A549 (cell line): ENCODE measurements at regions not wholly inside any gene's neighbourhood (a gene's known extent, or its start where the extent isn't known, plus 50 kb on each side); places are given as distances from the start of the nearest gene placed in this dataset.
A peak's percentile ranks its signal among the peaks of the same experiment; 100 is the strongest.

ENCODE experiments used
- ATAC-seq, 2 experiments: fragments of 200-7000 bp in 1 of 2; fragments of >200 bp in 1 of 2; cut with Nextera tagmentation in 1 of 2; cut with Tn5 transposase in 1 of 2; 3 replicates each; pipeline versions ENCODE4 v1.8.0 to v1.9.1; 2018 to 2020; ENCODE audit warnings: mild to moderate bottlenecking in 1 of 2, moderate library complexity in 1 of 2
- CTCF ChIA-PET: fragments of 300-600 bp; sonication (Branson Sonifier 250); formaldehyde crosslinking; extraction: SDS; loops from one replicate; lab custom pipeline; 2021; ENCODE audit warnings: antibody characterized with exemption, inconsistent platforms; lab: Yijun Ruan, JAX
- POLR2A ChIA-PET: fragments of 350-600 bp; formaldehyde crosslinking; extraction: SDS; loops from one replicate; lab custom pipeline; 2021; ENCODE audit warnings: antibody characterized with exemption, inconsistent platforms; lab: Yijun Ruan, JAX
- DNase-seq, 2 experiments: peaks; one replicate each; pipeline versions ENCODE4 v3.0.0 to v3.0.0-alpha.2; 2011 to 2016; ENCODE audit warnings: low read depth in 1 of 2, low spot score in 1 of 2
- FAIRE-seq: peaks from 2 replicates; lab custom pipeline; 2011; peaks lifted over from hg19 to GRCh38; lab: Jason Lieb, UNC
- H3K27ac ChIP-seq, 2 experiments: fragments of >200 bp; sonication (Bioruptor Twin); formaldehyde crosslinking; 3 replicates each; pipeline ENCODE4 v1.5.1; 2016 to 2017
- H3K4me1 ChIP-seq: fragments of >200 bp; sonication (Bioruptor Twin); formaldehyde crosslinking; 3 replicates; pipeline ENCODE4 v1.6.1; 2016
- H3K4me2 ChIP-seq: fragments of >200 bp; sonication (Bioruptor Twin); formaldehyde crosslinking; 3 replicates; pipeline ENCODE4 v1.6.1; 2016
- H3K4me3 ChIP-seq: fragments of >200 bp; sonication (Bioruptor Twin); formaldehyde crosslinking; 3 replicates; pipeline ENCODE4 v1.5.1; 2016
- H3K9me3 ChIP-seq: fragments of >200 bp; sonication (Bioruptor Twin); formaldehyde crosslinking; 3 replicates; pipeline ENCODE4 v1.6.1; 2016
- BHLHE40 ChIP-seq: IDR thresholded peaks from 2 replicates; pipeline ENCODE4 v1.6.1; 2012; ENCODE audit warnings: low read depth, low read length, inconsistent platforms
- CHD4 ChIP-seq: fragments of 200-600 bp; sonication (generic); IDR thresholded peaks from 2 replicates; pipeline ENCODE4 v1.6.1; 2016; ENCODE audit warnings: antibody characterized with exemption, mild to moderate bottlenecking, borderline replicate concordance
- EHF ChIP-seq: fragments of 250-450 bp; sonication (Bioruptor Pico); IDR thresholded peaks from 2 replicates; pipeline ENCODE4 v1.5.0; 2020; ENCODE audit warnings: mild to moderate bottlenecking
- EHMT2 ChIP-seq: fragments of 200-600 bp; sonication (generic); IDR thresholded peaks from 2 replicates; pipeline ENCODE4 v1.6.1; 2016; ENCODE audit warnings: antibody characterized with exemption, low read depth, mild to moderate bottlenecking, moderate library complexity
- EP300 ChIP-seq, 2 experiments: fragments of >200 bp; sonication (Bioruptor Twin); formaldehyde crosslinking; IDR thresholded peaks; 2 replicates in 1 of 2; 3 replicates in 1 of 2; pipeline ENCODE4 v1.6.1; 2016 to 2017
- HEYL ChIP-seq: fragments of 250-450 bp; sonication (Bioruptor Pico); IDR thresholded peaks from 2 replicates; pipeline ENCODE4 v1.8.0; 2021; ENCODE audit warnings: mild to moderate bottlenecking, moderate library complexity
- HOXA7 ChIP-seq: fragments of 250-450 bp; sonication (Bioruptor Pico); IDR thresholded peaks from 2 replicates; pipeline ENCODE4 v1.5.0; 2020; ENCODE audit warnings: mild to moderate bottlenecking, moderate library complexity
- HOXB5 ChIP-seq: fragments of 250-450 bp; sonication (Bioruptor Pico); IDR thresholded peaks from 2 replicates; pipeline ENCODE4 v1.5.0; 2020; ENCODE audit warnings: mild to moderate bottlenecking, moderate library complexity
- JUNB ChIP-seq: fragments of >200 bp; sonication (Bioruptor Twin); formaldehyde crosslinking; IDR thresholded peaks from 2 replicates; pipeline ENCODE4 v1.6.1; 2016
- MAFK ChIP-seq: fragments of 450-650 bp; IDR thresholded peaks from 2 replicates; pipeline ENCODE4 v1.6.1; 2014; ENCODE audit not compliant: partially characterized antibody
- MAZ ChIP-seq: fragments of 150-350 bp; IDR thresholded peaks from 2 replicates; pipeline ENCODE4 v1.6.1; 2014; ENCODE audit warnings: antibody characterized with exemption, low read depth, low read length, borderline replicate concordance
- NFE2L2 ChIP-seq: fragments of 150-350 bp; conservative IDR thresholded peaks from 2 replicates; pipeline ENCODE4 v1.6.1; 2014; ENCODE audit warnings: low read length
- PHF8 ChIP-seq: fragments of 200-600 bp; sonication (generic); IDR thresholded peaks from 2 replicates; pipeline ENCODE4 v1.6.1; 2016; ENCODE audit warnings: low read depth, mild to moderate bottlenecking, antibody characterized with exemption, moderate library complexity, borderline replicate concordance
- POLR2AphosphoS2 ChIP-seq: conservative IDR thresholded peaks from 2 replicates; pipeline ENCODE4 v1.6.1; 2012; ENCODE audit warnings: low read length, improper control_type of control experiment, inconsistent platforms
- RAD21 ChIP-seq, 2 experiments: fragments of >200 bp in 1 of 2; sonication (Bioruptor Twin) in 1 of 2; formaldehyde crosslinking in 1 of 2; IDR thresholded peaks in 1 of 2; conservative IDR thresholded peaks in 1 of 2; 2 replicates in 1 of 2; 3 replicates in 1 of 2; pipeline ENCODE4 v1.6.1; 2012 to 2018; ENCODE audit warnings: inconsistent platforms in 1 of 2
- RARB ChIP-seq: fragments of 250-450 bp; sonication (Bioruptor Pico); IDR thresholded peaks from 2 replicates; pipeline ENCODE4 v1.8.0; 2021; ENCODE audit warnings: mild to moderate bottlenecking, moderate library complexity
- RCOR1 ChIP-seq: fragments of 150-350 bp; IDR thresholded peaks from 2 replicates; pipeline ENCODE4 v1.6.1; 2014; ENCODE audit warnings: antibody characterized with exemption, low read length, low read depth
- RFX5 ChIP-seq: fragments of 450-650 bp; IDR thresholded peaks from 2 replicates; pipeline ENCODE4 v1.7.1; 2014; ENCODE audit warnings: antibody characterized with exemption, mild to moderate bottlenecking, moderate library complexity
- SREBF2 ChIP-seq: fragments of 450-650 bp; IDR thresholded peaks from 2 replicates; pipeline ENCODE4 v1.6.1; 2014; ENCODE audit warnings: mild to moderate bottlenecking, moderate library complexity
- TFCP2L1 ChIP-seq: fragments of 250-450 bp; sonication (Bioruptor Pico); IDR thresholded peaks from 2 replicates; pipeline ENCODE4 v1.5.0; 2021; ENCODE audit warnings: mild to moderate bottlenecking
- WGBS: methylation state at CpG from one replicate; pipeline ENCODE4 v1.1.6; 2017; ENCODE audit errors: missing lambda C conversion rate; 5-methylcytosine and 5-hydroxymethylcytosine counted together
- TF ChIP-seq, protein P1 (sequence below): fragments of 250-450 bp; sonication (Bioruptor Pico); IDR thresholded peaks from 2 replicates; pipeline ENCODE4 v1.5.0; 2021; ENCODE audit warnings: mild to moderate bottlenecking, moderate library complexity, borderline replicate concordance

DNA sequence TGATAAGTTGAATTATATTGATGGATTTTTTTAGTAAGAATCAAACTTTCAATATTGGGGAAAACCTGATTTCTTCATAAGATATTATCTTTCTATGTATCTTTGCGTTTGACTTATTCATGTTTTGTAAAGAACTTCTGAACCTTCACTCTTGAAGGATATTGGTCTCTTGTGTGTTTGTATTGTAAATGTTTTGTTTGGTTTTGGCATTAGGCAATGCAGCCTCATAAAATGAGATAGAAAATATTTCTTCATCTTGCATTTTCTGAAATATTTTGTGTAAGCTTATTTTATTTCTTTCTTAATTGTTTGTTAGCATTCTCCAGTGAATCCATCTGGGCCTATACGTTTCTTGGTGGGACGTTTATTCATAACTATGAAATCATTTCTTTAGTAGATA lies 271.9 kb downstream of the RAB38 start:
- no peak overlapping the region for H3K4me3 ChIP-seq
- no peaks in the 10 kb centered on the region for H3K4me1 ChIP-seq
- 1% methylated on average over 3 of the region's 3 CpGs for WGBS
- FAIRE-seq = no peak
- TF ChIP-seq TFCP2L1 (CRISPR knock-in tag) = no peak
- TF ChIP-seq MAZ = no peak
- TF ChIP-seq NFE2L2 = no peak
- no peak for TF ChIP-seq RFX5
- TF ChIP-seq EHF (CRISPR knock-in tag) = no peak
- TF ChIP-seq, all 56 proteins: peak for 0
- H3K9me3 ChIP-seq = no peaks in the 10 kb centered on the region
- DNase-seq (no peak), ATAC-seq (no peak)
- H3K27ac ChIP-seq = no peak overlapping the region
- POLR2A ChIA-PET = no interaction called here
- CTCF ChIA-PET = interaction anchor here (0.6 to 2.3 kb wide), 2 partner anchors 25 to 447 kb away, joined by 3 to 5 read pairs; no protein-coding TSS in a partner anchor
- no peak overlapping the region for H3K4me2 ChIP-seq

DNA sequence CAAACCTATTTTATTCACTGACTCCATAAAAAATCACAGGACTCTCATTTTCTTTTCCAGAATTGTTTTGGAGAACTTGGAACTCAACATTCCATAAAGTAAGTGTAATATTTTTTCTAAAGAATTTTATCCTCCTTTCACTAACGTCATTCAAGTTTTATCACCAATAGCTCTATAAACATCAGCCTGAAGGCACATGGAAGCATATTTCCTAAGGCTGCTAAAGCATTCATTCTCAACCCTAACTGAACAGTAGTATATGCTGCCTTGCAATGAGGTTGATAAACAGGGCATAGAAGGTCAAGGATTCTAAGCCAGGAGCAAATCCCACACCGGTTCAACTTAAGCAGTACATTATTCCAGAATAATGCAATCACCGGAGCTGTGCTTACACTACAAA lies 273.9 kb downstream of the RAB38 start:
- no peak overlapping the region for H3K4me2 ChIP-seq
- WGBS = 15% methylated on average over 3 of the region's 3 CpGs
- TF ChIP-seq HOXA7 (no peak), RAD21 (conservative IDR thresholded peaks at IDR 0.05 in 1 of 2, IDR thresholded peaks at IDR 0.05 in 1 of 2) (no peak), BHLHE40 (no peak), JUNB (no peak), RARB (CRISPR knock-in tag) (no peak), EHF (CRISPR knock-in tag) (no peak)
- TF ChIP-seq, all 56 proteins: peak for 0
- ChIA-PET CTCF (interaction anchor here (2.3 kb wide), 1 partner anchor 23 kb away, joined by 5 read pairs; no protein-coding TSS in a partner anchor), POLR2A (no interaction called here)
- H3K4me1 ChIP-seq = no peaks in the 10 kb centered on the region
- H3K9me3 ChIP-seq = no peaks in the 10 kb centered on the region
- no peak overlapping the region for H3K4me3 ChIP-seq
- DNase-seq (no peak), ATAC-seq (no peak), FAIRE-seq (no peak)
- no peak overlapping the region for H3K27ac ChIP-seq

DNA sequence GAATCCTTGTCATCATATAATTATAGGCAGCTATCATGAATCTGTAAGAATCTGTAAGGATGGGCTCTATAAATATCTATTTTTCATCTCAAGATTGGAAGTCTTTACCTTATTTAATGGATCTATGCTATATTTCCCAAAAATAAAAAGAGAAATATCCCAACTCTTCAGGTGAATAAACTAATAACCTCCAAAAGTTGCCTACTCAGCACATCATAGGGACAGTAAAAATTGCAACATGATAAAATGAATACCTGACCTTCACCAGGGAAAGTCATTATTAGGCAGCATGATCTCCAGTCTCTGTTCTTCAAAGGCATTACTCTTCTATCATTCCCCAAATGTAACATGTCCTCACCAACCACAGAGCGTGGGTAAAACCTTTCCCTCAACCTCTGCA lies 277.3 kb downstream of the RAB38 start:
- Histone ChIP-seq H3K4me3 (no peak overlapping the region), H3K4me1 (no peaks in the 10 kb centered on the region), H3K27ac (no peak overlapping the region), H3K9me3 (no peaks in the 10 kb centered on the region), H3K4me2 (no peak overlapping the region)
- DNase-seq (no peak), ATAC-seq (no peak), FAIRE-seq (no peak)
- CTCF ChIA-PET = no interaction called here
- 6% methylated on average over 1 of the region's 1 CpG for WGBS
- POLR2A ChIA-PET = no interaction called here
- TF ChIP-seq PHF8 (no peak), MAFK (peak; percentile 82)

DNA sequence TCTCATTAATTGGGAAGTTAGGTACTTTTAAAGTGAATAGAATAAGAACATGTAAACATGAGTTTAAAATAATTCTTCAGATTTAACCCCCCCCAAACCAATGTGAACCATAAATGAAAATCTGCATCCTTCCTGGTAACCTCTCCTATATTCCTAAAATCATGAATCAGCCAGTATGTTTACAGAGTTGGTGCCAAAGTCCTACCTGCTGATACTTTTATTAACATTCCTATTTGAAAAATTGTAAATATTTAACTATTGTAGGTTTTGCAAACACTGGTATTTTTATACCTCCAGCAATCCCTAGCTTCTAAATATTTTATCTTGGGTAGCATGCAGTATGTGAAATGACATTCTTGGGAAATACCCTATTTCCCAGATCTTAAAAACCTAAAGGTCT lies 278.2 kb downstream of the RAB38 start:
- TF ChIP-seq CHD4 (no peak), JUNB (no peak), RAD21 (conservative IDR thresholded peaks at IDR 0.05 in 1 of 2, IDR thresholded peaks at IDR 0.05 in 1 of 2) (no peak), EP300 (IDR thresholded peaks at IDR 0.05) (no peak), RCOR1 (no peak), HEYL (CRISPR knock-in tag) (no peak), TFCP2L1 (CRISPR knock-in tag) (no peak), POLR2AphosphoS2 (no peak), HOXB5 (CRISPR knock-in tag) (no peak), SREBF2 (no peak), EHMT2 (no peak)
- TF ChIP-seq, protein P1, sequence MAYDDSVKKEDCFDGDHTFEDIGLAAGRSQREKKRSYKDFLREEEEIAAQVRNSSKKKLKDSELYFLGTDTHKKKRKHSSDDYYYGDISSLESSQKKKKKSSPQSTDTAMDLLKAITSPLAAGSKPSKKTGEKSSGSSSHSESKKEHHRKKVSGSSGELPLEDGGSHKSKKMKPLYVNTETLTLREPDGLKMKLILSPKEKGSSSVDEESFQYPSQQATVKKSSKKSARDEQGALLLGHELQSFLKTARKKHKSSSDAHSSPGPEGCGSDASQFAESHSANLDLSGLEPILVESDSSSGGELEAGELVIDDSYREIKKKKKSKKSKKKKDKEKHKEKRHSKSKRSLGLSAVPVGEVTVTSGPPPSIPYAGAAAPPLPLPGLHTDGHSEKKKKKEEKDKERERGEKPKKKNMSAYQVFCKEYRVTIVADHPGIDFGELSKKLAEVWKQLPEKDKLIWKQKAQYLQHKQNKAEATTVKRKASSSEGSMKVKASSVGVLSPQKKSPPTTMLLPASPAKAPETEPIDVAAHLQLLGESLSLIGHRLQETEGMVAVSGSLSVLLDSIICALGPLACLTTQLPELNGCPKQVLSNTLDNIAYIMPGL (CRISPR knock-in tag) = no peak
- no peak for DNase-seq
- no peak for ATAC-seq
- H3K9me3 ChIP-seq = no peaks in the 10 kb centered on the region
- FAIRE-seq = no peak
- H3K4me1 ChIP-seq = no peaks in the 10 kb centered on the region
- no peak overlapping the region for H3K27ac ChIP-seq
- ChIA-PET CTCF (no interaction called here), POLR2A (no interaction called here)
- no peak overlapping the region for H3K4me2 ChIP-seq
- H3K4me3 ChIP-seq = no peak overlapping the region
